GM12875 (cell line): ENCODE measurements at regions not wholly inside any gene's neighbourhood (a gene's known extent, or its start where the extent isn't known, plus 50 kb on each side); places are given as distances from the start of the nearest gene placed in this dataset.
"Not testable (repeated sequence)": the region's sequence is repeated elsewhere in the genome, so short reads cannot be mapped to it uniquely, and the experiment has no call there.

ENCODE experiments used
- H3K4me3 ChIP-seq: one replicate; pipeline ENCODE4 v1.5.1; 2011; ENCODE audit warnings: low read depth, low read length, control low read depth
- TF ChIP-seq, protein P1 (sequence below): IDR thresholded peaks from 2 replicates; pipeline ENCODE4 v1.5.1; 2011; ENCODE audit warnings: low read depth, mild to moderate bottlenecking, control low read depth, inconsistent platforms, low read length, moderate library complexity, borderline replicate concordance; ENCODE audit not compliant: insufficient read depth

- TF ChIP-seq, protein P1, sequence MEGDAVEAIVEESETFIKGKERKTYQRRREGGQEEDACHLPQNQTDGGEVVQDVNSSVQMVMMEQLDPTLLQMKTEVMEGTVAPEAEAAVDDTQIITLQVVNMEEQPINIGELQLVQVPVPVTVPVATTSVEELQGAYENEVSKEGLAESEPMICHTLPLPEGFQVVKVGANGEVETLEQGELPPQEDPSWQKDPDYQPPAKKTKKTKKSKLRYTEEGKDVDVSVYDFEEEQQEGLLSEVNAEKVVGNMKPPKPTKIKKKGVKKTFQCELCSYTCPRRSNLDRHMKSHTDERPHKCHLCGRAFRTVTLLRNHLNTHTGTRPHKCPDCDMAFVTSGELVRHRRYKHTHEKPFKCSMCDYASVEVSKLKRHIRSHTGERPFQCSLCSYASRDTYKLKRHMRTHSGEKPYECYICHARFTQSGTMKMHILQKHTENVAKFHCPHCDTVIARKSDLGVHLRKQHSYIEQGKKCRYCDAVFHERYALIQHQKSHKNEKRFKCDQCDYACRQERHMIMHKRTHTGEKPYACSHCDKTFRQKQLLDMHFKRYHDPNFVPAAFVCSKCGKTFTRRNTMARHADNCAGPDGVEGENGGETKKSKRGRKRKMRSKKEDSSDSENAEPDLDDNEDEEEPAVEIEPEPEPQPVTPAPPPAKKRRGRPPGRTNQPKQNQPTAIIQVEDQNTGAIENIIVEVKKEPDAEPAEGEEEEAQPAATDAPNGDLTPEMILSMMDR: no peak
- H3K4me3 ChIP-seq: no peak overlapping the region
These were observed 177.5 kb downstream of the MTCL1 start for GRCh38 chr18:8882632-8883408.

DNA sequence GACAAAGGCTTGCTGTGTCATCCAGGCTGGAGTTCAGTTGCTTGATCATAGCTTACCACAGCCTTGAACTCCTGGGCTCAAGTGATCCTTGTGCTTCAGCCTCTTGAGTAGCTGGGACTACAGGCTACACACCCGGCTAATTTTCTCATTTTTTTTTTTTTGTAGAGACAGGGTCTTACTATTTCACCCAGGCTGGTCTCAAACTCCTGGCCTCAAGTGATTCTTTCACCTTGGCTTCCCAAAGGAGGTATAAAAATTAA, 178.0 kb downstream of the MTCL1 start:
- H3K4me3 ChIP-seq: no peak overlapping the region
- TF ChIP-seq, protein P1: no peak

GRCh38 chr18:8887877-8888276, 182.5 kb downstream of the MTCL1 start:
- H3K4me3 ChIP-seq: not testable (repeated sequence)

- H3K4me3 ChIP-seq: no peak overlapping the region
- TF ChIP-seq, protein P1: no peak
These were observed 184.1 kb downstream of the MTCL1 start for GRCh38 chr18:8889489-8889888.

- not testable (repeated sequence) for H3K4me3 ChIP-seq
These were observed 185.1 kb downstream of the MTCL1 start for GRCh38 chr18:8890503-8890902.

DNA sequence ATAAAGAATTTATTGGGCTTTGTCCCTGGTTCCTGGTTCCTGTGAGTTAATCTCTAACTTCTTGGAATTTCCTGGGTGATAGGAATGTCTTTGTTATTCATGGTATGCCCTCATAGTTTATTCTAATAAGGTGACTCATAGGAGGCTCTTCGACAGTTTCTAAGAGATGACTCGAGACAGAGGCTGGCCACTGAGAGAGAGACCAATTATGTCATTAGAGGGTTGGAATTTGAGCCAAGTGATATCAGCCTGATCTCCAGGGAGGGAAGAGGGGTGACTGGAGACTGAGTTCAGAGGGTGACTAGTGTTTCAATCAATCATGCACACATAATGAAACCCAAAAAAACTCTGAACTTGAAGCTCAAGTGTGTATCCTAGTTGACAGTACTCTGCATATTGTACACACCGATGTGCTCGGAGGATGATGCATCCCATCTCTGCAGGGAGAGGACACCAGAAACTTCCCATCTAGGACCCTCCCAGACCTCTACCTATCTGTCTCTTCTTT, 185.7 kb downstream of the MTCL1 start:
- H3K4me3 ChIP-seq: no peak overlapping the region
- TF ChIP-seq, protein P1: no peak

GRCh38 chr18:8893221-8893620, 187.9 kb downstream of the MTCL1 start:
- H3K4me3 ChIP-seq: no peak overlapping the region

GRCh38 chr18:8893628-8894231, 188.4 kb downstream of the MTCL1 start:
- TF ChIP-seq, protein P1: no peak
- H3K4me3 ChIP-seq: no peak overlapping the region

More at GRCh38 chr18:8893221-8893620, 187.9 kb downstream of the MTCL1 start:
- TF ChIP-seq, protein P1: no peak
